IMR-90 (cell line): ENCODE measurements at regions not wholly inside any gene's neighbourhood (a gene's known extent, or its start where the extent isn't known, plus 50 kb on each side); places are given as distances from the start of the nearest gene placed in this dataset.

Experiments used
- ATAC-seq: fragments of 200-7000 bp; cut with Tn5 transposase; 2 replicates; pipeline ENCODE4 v1.9.1; 2020; ENCODE audit warnings: low read depth, mild to moderate bottlenecking, moderate library complexity
- BruUV-seq: library from RNA; stranded (reverse); fragments of 400-500 nt; replicated peaks from 2 replicates; lab custom pipeline; 2021; lab: Mats Ljungman, UMichigan
- CTCF ChIA-PET: fragments of 300-600 bp; formaldehyde crosslinking; extraction: SDS; loops from one replicate; lab custom pipeline; 2021; ENCODE audit warnings: antibody characterized with exemption; lab: Yijun Ruan, JAX
- POLR2A ChIA-PET: fragments of 300-600 bp; sonication (Branson Sonifier 250); formaldehyde crosslinking; loops from one replicate; lab custom pipeline; 2022; ENCODE audit warnings: antibody characterized with exemption; ENCODE audit not compliant: unreplicated experiment; lab: Charles Lee
- DNase-seq: peaks from one replicate; pipeline ENCODE4 v3.0.0; 2013
- H2AFZ ChIP-seq: replicated peaks from 2 replicates; pipeline ENCODE3; 2013; ENCODE audit warnings: low read length, mild to moderate bottlenecking; ENCODE audit not compliant: poor library complexity
- H2AK5ac ChIP-seq: 2 replicates; pipeline ENCODE4 v1.6.1; 2013; ENCODE audit warnings: low read depth, low read length, inconsistent platforms
- H2AK9ac ChIP-seq: replicated peaks from 2 replicates; pipeline ENCODE3; 2013; ENCODE audit warnings: mild to moderate bottlenecking, low read depth, low read length, moderate library complexity; ENCODE audit not compliant: poor library complexity
- H2BK120ac ChIP-seq: 2 replicates; pipeline ENCODE4 v1.6.1; 2013; ENCODE audit warnings: low read depth, low read length, inconsistent platforms
- H2BK15ac ChIP-seq: 3 replicates; pipeline ENCODE4 v1.6.1; 2013; ENCODE audit warnings: low read depth, low read length, inconsistent platforms
- H2BK20ac ChIP-seq: 2 replicates; pipeline ENCODE4 v1.6.1; 2013; ENCODE audit warnings: low read depth, mild to moderate bottlenecking, inconsistent platforms, low read length, moderate library complexity
- H2BK5ac ChIP-seq: 2 replicates; pipeline ENCODE4 v1.6.1; 2013; ENCODE audit warnings: mild to moderate bottlenecking, low read depth, low read length, inconsistent platforms; ENCODE audit not compliant: poor library complexity, severe bottlenecking
- H3K14ac ChIP-seq: replicated peaks from 2 replicates; pipeline ENCODE4 v1.6.1; 2013; ENCODE audit warnings: low read depth, low read length, inconsistent platforms
- H3K18ac ChIP-seq: 2 replicates; pipeline ENCODE4 v1.6.1; 2013; ENCODE audit warnings: low read depth, low read length, control low read depth
- H3K23ac ChIP-seq: 2 replicates; pipeline ENCODE4 v1.6.1; 2013; ENCODE audit warnings: low read depth, low read length, inconsistent platforms
- H3K27ac ChIP-seq: 2 replicates; pipeline ENCODE4 v1.5.1; 2013; ENCODE audit warnings: mild to moderate bottlenecking, control low read depth, low read length; ENCODE audit not compliant: insufficient read depth
- H3K27me3 ChIP-seq: 2 replicates; pipeline ENCODE4 v1.6.1; 2013; ENCODE audit warnings: low read length; ENCODE audit not compliant: control insufficient read depth, insufficient read depth
- H3K36me3 ChIP-seq: 2 replicates; pipeline ENCODE4 v1.6.1; 2013; ENCODE audit warnings: low read length, mixed read lengths; ENCODE audit not compliant: control insufficient read depth, insufficient read depth
- H3K4ac ChIP-seq: 2 replicates; pipeline ENCODE4 v1.6.1; 2013; ENCODE audit warnings: low read depth, low read length, inconsistent platforms
- H3K4me1 ChIP-seq: 2 replicates; pipeline ENCODE4 v1.6.1; 2013; ENCODE audit warnings: low read length, mixed read lengths; ENCODE audit not compliant: control insufficient read depth, insufficient read depth
- H3K4me2 ChIP-seq: 2 replicates; pipeline ENCODE4 v1.6.1; 2013; ENCODE audit warnings: low read depth, mild to moderate bottlenecking, control low read depth, low read length, moderate library complexity
- H3K4me3 ChIP-seq: 2 replicates; pipeline ENCODE4 v1.5.1; 2013; ENCODE audit warnings: low read depth, mild to moderate bottlenecking, control low read depth, low read length, moderate library complexity; ENCODE audit not compliant: insufficient read depth
- H3K56ac ChIP-seq: 2 replicates; pipeline ENCODE4 v1.6.1; 2013; ENCODE audit warnings: low read length, inconsistent platforms; ENCODE audit not compliant: insufficient read depth; ENCODE audit errors: extremely low read depth
- H3K79me1 ChIP-seq, 2 experiments: 2 replicates each; pipeline ENCODE4 v1.6.1; 2013; ENCODE audit warnings: low read length in 2 of 2, inconsistent platforms in 1 of 2, low read depth in 1 of 2
- H3K9ac ChIP-seq: 2 replicates; pipeline ENCODE4 v1.6.1; 2013; ENCODE audit warnings: low read depth, low read length, control low read depth
- H3K9me1 ChIP-seq: 2 replicates; pipeline ENCODE4 v1.6.1; 2013; ENCODE audit warnings: low read length, inconsistent platforms; ENCODE audit not compliant: insufficient read depth
- H3K9me3 ChIP-seq: 2 replicates; pipeline ENCODE4 v1.6.1; 2013; ENCODE audit warnings: low read length; ENCODE audit not compliant: control insufficient read depth, insufficient read depth
- H4K20me1 ChIP-seq: 2 replicates; pipeline ENCODE4 v1.6.1; 2013; ENCODE audit warnings: low read length, inconsistent platforms; ENCODE audit not compliant: insufficient read depth
- H4K5ac ChIP-seq: 2 replicates; pipeline ENCODE4 v1.6.1; 2013; ENCODE audit warnings: mild to moderate bottlenecking, low read depth, low read length, control low read depth
- H4K8ac ChIP-seq, 2 experiments: 2 replicates each; pipeline ENCODE4 v1.6.1; 2013; ENCODE audit warnings: low read depth in 2 of 2, low read length in 2 of 2, control low read depth in 1 of 2, inconsistent platforms in 1 of 2
- H4K91ac ChIP-seq: 2 replicates; pipeline ENCODE4 v1.6.1; 2013; ENCODE audit warnings: low read depth, low read length, inconsistent platforms; ENCODE audit not compliant: insufficient read depth
- BHLHE40 ChIP-seq: fragments of 150-350 bp; IDR thresholded peaks from 2 replicates; pipeline ENCODE4 v1.6.1; 2016; ENCODE audit warnings: mild to moderate bottlenecking, low read depth, low read length
- CEBPB ChIP-seq: IDR thresholded peaks from 2 replicates; pipeline ENCODE4 v1.6.1; 2012; ENCODE audit warnings: low read depth, low read length, improper control_type of control experiment
- CHD1 ChIP-seq: IDR thresholded peaks from 2 replicates; pipeline ENCODE4 v1.6.1; 2012; ENCODE audit warnings: low read depth, low read length, improper control_type of control experiment
- ELK1 ChIP-seq: fragments of 150-350 bp; IDR thresholded peaks from 2 replicates; pipeline ENCODE4 v1.6.1; 2016; ENCODE audit warnings: low read depth, mild to moderate bottlenecking, low read length, moderate library complexity, borderline replicate concordance
- FOS ChIP-seq: fragments of 150-350 bp; IDR thresholded peaks from 2 replicates; pipeline ENCODE4 v1.6.1; 2016; ENCODE audit warnings: low read depth, low read length
- MAFK ChIP-seq: IDR thresholded peaks from 2 replicates; pipeline ENCODE4 v1.6.1; 2012; ENCODE audit warnings: low read depth, low read length, improper control_type of control experiment
- MAZ ChIP-seq: IDR thresholded peaks from 2 replicates; pipeline ENCODE4 v1.6.1; 2012; ENCODE audit warnings: low read depth, mild to moderate bottlenecking, low read length, improper control_type of control experiment, moderate library complexity, borderline replicate concordance
- NFE2L2 ChIP-seq: fragments of 150-350 bp; IDR thresholded peaks from 2 replicates; pipeline ENCODE4 v1.6.1; 2016; ENCODE audit warnings: low read depth, mild to moderate bottlenecking, low read length
- POLR2A ChIP-seq: IDR thresholded peaks from 2 replicates; pipeline ENCODE4 v1.6.1; 2012; ENCODE audit warnings: mild to moderate bottlenecking, low read depth, low read length
- RCOR1 ChIP-seq: IDR thresholded peaks from 2 replicates; pipeline ENCODE4 v1.6.1; 2012; ENCODE audit warnings: mild to moderate bottlenecking, low read length, improper control_type of control experiment; ENCODE audit not compliant: insufficient replicate concordance
- RFX5 ChIP-seq: IDR thresholded peaks from 2 replicates; pipeline ENCODE4 v1.8.0; 2012; ENCODE audit warnings: low read depth, mild to moderate bottlenecking, low read length, moderate library complexity
- SMC3 ChIP-seq: fragments of 150-350 bp; IDR thresholded peaks from 2 replicates; pipeline ENCODE4 v1.6.1; 2016; ENCODE audit warnings: low read depth, mild to moderate bottlenecking, antibody characterized with exemption, low read length, moderate library complexity
- USF2 ChIP-seq: fragments of 150-350 bp; IDR thresholded peaks from 2 replicates; pipeline ENCODE4 v1.6.1; 2017; ENCODE audit warnings: mild to moderate bottlenecking, antibody characterized with exemption, low read length, low read depth
- dilution Hi-C: fragments of 300-500 bp; cut with HindIII; formaldehyde crosslinking; loops from one replicate; pipeline ENCODE4 v1.14.3; 2018; ENCODE audit warnings: low sequenced_read_pairs; ENCODE audit not compliant: unreplicated experiment
- in situ Hi-C: fragments of 300-500 bp; cut with MboI; formaldehyde crosslinking; loops from 3 replicates; pipeline ENCODE4 v1.14.3; 2019; ENCODE audit warnings: low sequenced_read_pairs, inconsistent platforms, mixed read lengths
- intact Hi-C: fragments of 100-400 bp; cut with micrococcal nuclease; formaldehyde crosslinking; loops from 2 replicates; pipeline ENCODE4 v1.10.0; 2022

- ATAC-seq (no peak), DNase-seq (no peak)
- H2BK15ac ChIP-seq: no peak overlapping the region
- no peaks in the 10 kb centered on the region for H3K4me1 ChIP-seq
- H3K4me3 ChIP-seq: no peak overlapping the region
- H2AFZ ChIP-seq: no peak overlapping the region
- H2BK20ac ChIP-seq: no peak overlapping the region
- H3K23ac ChIP-seq: no peak overlapping the region
- H3K56ac ChIP-seq: no peak overlapping the region
- POLR2A ChIA-PET: no interaction called here
- H3K9me1 ChIP-seq: no peaks in the 10 kb centered on the region
- no peak overlapping the region for H4K8ac ChIP-seq
- H3K4me2 ChIP-seq: no peak overlapping the region
- CTCF ChIA-PET: interaction anchor here (1.0 kb wide), 1 partner anchor 14 kb away, joined by 3 read pairs; no protein-coding TSS in a partner anchor
- H4K91ac ChIP-seq: no peak overlapping the region
- no peak overlapping the region for H2BK120ac ChIP-seq
- no peak overlapping the region for H3K18ac ChIP-seq
- in situ Hi-C loops: no loop called here
- H3K9ac ChIP-seq: no peak overlapping the region
- no TSS peak for BruUV-seq
- H3K79me1 ChIP-seq: no peaks in the 10 kb centered on the region
- intact Hi-C loops: no loop called here
- H2AK9ac ChIP-seq: no peak overlapping the region
- H3K4ac ChIP-seq: no peak overlapping the region
- H3K14ac ChIP-seq: no peak overlapping the region
- no peaks in the 10 kb centered on the region for H4K20me1 ChIP-seq
- dilution Hi-C loops: no loop called here
- no peak overlapping the region for H3K27ac ChIP-seq
- H2BK5ac ChIP-seq: no peak overlapping the region
- no peak for TF ChIP-seq RCOR1
- TF ChIP-seq CEBPB: no peak
- TF ChIP-seq CHD1: no peak
- TF ChIP-seq POLR2A: no peak
- TF ChIP-seq NFE2L2: no peak
- no peak for TF ChIP-seq SMC3
- TF ChIP-seq FOS: no peak
- TF ChIP-seq USF2: no peak
- no peak for TF ChIP-seq ELK1
- TF ChIP-seq MAFK: no peak
- no peak for TF ChIP-seq MAZ
- no peak for TF ChIP-seq RFX5
- no peak for TF ChIP-seq BHLHE40
- no peak overlapping the region for H4K5ac ChIP-seq
- H3K36me3 ChIP-seq: no peaks in the 10 kb centered on the region
- H2AK5ac ChIP-seq: no peak overlapping the region
- peaks cover 5% of the 10 kb centered on the region for H3K9me3 ChIP-seq
- no peaks in the 10 kb centered on the region for H3K27me3 ChIP-seq
These were observed 424.2 kb upstream of the GRIA1 start for GRCh38 chr5:153066281-153066680.
